ENCODE measurements at regions not wholly inside any gene's neighbourhood (a gene's known extent, or its start where the extent isn't known, plus 50 kb on each side); places are given as distances from the start of the nearest gene placed in this dataset.

GRCh38 chr9:99436616-99437015 is 214.5 kb downstream of the SEC61B start:
- no peak for DNase-seq

- DNase-seq, result no peak
These were observed 215.1 kb downstream of the SEC61B start for GRCh38 chr9:99437145-99437544.

DNA sequence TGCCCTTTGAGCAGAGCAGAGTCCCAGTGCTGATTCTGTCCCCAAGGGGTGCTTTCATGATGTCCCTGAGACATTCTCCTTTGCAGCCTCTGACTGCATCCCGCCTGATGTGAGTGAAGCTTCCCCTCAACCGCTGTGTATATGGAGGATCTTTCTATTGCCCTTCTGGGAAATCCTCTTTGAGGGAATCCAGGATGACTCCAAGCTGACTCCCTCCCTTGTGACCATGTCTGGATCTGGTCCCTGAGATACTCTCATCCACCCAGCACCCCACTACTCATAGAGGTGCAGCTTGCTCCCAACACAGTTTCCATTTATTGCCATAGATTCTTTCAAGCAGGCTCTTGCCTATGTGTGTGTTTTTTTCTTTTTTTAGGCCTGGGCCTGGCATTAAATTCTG is 216.5 kb downstream of the SEC61B start:
- no peak for DNase-seq

GRCh38 chr9:99441829-99442228 is 219.7 kb downstream of the SEC61B start:
- DNase-seq, result no peak

DNA sequence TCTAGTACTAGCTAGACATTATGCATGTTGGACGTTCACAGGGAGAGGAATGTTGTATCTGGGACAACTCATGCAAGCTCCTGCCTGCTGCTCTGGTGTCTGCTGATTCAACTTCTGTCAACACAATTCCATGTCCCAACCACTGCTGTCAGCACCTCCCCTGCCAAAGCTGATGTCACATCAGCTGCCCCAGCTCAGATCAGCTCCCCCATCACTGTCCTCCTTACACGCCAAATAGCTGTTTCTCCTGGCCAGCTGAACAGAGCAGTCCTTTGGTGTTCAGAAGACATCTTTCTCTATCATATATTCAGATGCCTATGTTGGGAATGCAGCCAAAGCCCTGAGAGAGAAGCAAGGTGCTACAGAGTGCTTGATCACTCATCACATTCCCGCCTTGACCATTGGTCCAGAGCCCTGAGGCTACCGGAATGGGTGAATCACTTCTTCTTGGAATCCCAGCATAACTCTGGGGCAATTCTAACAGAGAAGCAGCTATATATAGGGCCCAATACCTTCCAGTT is 223.3 kb downstream of the SEC61B start:
- DNase-seq, result no peak

DNA sequence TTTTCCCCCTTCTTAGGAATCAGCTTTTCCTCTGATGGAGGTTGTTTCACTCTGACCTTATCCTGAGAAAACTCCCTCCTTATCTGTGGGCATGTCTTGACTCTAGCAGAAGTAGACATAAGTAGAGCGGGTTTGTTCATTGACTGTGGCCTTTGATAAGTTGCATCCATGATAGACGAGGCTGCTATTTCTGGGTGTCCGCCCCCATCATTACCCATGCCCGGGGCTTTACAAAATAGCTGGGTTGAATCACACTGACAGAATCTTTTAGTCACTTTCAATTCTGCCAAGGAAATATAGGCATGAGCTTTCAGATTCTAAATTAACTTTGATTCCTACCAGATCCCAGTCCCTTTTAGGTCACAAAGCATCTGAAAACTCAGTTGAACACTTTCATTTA is 223.8 kb downstream of the SEC61B start:
- DNase-seq, result no peak

GRCh38 chr9:99447951-99448350 is 225.9 kb downstream of the SEC61B start:
- no peak for DNase-seq

GRCh38 chr9:99449726-99450125 is 227.6 kb downstream of the SEC61B start:
- DNase-seq, result no peak

- no peak for DNase-seq
These were observed 229.1 kb downstream of the SEC61B start for GRCh38 chr9:99451112-99451606.

DNA sequence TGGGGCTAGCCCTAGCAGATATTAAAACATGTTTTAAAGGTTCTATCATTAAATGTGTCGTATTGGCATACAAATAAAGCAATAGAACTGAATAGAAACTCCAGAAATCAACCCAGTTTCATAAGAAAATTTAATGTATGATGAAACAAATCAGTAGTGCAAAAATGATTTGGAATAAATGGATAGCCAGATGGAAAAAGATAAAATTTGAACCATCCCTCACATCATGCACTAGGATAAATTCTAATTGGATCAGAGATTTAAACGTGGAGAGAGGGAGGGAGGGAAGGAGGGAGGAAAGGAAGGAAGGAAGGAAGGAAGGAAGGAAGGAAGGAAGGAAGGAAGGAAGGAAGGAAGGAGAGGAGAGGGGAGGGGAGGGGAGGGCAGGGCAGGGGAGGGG is 235.3 kb downstream of the SEC61B start:
- no peak for DNase-seq

DNA sequence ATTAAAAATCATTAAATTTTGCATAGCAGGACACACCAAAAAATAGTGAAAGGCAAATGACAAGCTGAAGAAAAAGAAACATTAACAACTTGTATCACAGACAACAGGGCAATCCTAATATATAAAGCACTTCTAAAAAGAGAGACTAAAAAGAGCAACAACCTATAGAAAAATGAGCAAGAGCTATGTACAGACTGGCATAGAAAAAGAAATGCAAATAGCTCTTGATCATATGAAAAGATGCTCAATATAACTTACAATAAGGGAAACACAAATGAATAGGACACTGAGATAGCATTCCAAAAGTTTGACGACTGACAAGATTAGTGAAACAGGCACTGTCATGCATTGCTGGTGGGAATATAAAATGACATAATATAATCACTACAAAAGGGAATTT is 235.9 kb downstream of the SEC61B start:
- no peak for DNase-seq

DNA sequence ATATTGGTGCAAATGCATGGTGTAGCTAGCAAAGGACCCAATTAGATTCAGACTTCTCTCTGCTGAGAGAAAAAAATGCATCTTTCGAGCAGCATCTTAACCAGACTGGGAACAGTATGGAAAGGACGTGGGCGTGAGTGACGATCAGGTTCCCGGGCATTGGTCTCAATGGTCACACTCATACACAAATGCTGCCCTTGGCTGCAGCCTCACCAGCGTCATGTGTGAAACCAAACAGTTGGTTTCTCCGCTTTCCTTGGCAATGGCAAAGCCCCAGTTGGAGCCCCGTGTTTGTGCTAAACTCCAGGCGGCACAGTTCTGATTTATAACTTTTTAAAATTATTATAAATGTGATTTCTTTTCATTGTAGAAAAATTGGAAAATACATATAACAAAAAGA is 237.8 kb downstream of the SEC61B start:
- DNase-seq, result no peak

GRCh38 chr9:99463131-99463530 is 241.0 kb downstream of the SEC61B start:
- DNase-seq, result no peak

DNA sequence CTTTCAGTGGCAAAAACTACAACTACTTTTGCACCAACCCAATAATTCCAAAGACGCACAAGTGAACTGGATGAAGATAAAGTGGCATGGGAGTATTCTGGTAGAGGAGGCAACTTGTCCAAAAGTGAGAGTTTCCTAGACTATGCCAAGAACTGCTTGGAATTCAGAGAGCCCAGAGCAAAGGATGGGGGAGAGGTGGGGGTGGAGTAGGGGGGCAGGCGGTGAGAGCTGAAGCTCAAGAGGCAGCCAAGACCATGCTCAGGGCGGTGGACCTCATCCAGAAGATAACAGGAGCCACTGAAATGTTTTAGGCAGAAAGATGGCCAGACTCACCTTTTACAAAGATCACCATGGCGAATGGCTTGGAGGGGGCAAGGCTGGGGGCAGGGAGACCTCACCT is 242.5 kb downstream of the SEC61B start:
- DNase-seq, result no peak

DNA sequence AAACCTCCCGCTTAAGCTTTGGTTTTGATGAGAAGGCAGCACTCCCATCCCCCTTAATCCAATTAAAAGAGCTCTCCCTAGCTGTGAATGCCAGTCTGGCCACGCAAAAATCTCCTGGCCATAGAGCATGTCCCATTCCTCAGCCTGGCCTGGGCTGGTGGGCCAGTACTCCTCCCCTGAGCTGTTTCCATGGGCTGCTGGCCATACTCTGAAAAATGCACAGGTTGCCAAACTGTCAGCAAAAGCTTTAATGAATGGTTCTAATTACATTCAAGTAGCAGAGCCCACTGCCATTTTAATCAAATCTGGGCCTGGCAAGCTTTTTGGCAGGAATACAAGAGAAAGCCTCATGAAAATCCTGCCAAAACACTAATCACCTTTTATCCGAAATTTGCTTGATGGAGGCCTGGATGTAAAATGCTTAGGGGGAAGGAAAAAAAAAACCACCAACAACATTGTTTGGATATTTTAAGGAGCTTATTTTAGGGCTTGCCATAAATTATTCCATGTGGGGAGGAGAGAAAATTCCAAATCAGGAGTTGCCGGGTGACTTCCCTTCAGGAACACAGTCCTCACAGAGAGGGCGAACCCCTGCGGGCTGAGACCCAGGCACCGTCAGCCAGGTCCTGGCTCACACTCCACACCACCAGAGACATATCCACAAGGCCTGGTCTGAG is 243.3 kb downstream of the SEC61B start:
- peak; percentile 28 for DNase-seq

- DNase-seq, result no peak
These were observed 244.0 kb downstream of the SEC61B start for GRCh38 chr9:99466104-99466503.

- DNase-seq, result no peak
These were observed 244.7 kb downstream of the SEC61B start for GRCh38 chr9:99466781-99467180.

DNA sequence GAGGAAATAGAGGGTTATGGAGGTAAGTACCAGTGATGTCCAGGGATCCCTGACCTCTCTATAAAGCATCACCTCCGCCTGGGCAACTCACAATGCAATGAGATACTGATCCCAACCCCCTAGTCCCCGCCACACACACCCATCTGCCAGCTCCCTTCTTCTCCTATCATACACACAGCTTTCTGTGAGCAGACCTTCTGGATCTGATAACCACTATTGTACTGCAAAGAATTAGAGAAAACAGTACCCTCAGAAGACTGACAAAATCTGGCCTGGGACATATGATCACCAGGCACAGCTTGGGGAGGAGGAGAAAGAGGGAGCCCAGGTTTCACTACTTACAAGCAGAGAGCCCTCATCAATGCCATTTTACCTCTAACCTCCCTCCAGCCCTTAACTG is 249.0 kb downstream of the SEC61B start:
- no peak for DNase-seq

- no peak for DNase-seq
These were observed 250.3 kb downstream of the SEC61B start for GRCh38 chr9:99472240-99472915.

DNA sequence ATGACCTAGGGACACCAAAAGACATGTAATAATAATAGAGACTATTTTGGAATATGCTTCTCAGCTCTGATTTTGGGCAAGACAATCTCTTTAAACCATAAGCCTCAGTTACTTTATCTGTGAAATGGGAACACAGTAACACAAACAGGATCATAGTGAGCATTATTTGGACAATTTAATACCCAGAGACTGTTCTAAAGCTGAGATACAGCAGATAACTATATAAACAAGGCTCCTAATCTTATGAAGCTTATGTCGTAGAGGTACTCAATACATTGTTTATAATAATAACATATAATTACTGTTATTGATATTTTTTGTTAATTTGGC is 250.8 kb downstream of the SEC61B start:
- no peak for DNase-seq

GRCh38 chr9:99474186-99474585 is 252.1 kb downstream of the SEC61B start:
- no peak for DNase-seq

GRCh38 chr9:99475401-99476065 is 253.5 kb downstream of the SEC61B start:
- no peak for DNase-seq

GRCh38 chr9:99478469-99479027 is 256.5 kb downstream of the SEC61B start:
- DNase-seq, result no peak

All from renal pelvis (tissue), 1 donor.